GM21360 (cell line): ENCODE measurements at regions not wholly inside any gene's neighbourhood (a gene's known extent, or its start where the extent isn't known, plus 50 kb on each side); places are given as distances from the start of the nearest gene placed in this dataset.

Experiments
- ATAC-seq: cut with Tn5 transposase; IDR thresholded peaks from one replicate; pipeline ENCODE4 v1.9.1; 2021; ENCODE audit warnings: mild to moderate bottlenecking, moderate library complexity; ENCODE audit not compliant: unreplicated experiment

- no peak for ATAC-seq
These were observed 87.3 kb upstream of the PRR23E start for GRCh38 chr3:127105587-127105986.

- ATAC-seq, result no peak
These were observed 86.9 kb upstream of the PRR23E start for GRCh38 chr3:127106053-127106452.

DNA sequence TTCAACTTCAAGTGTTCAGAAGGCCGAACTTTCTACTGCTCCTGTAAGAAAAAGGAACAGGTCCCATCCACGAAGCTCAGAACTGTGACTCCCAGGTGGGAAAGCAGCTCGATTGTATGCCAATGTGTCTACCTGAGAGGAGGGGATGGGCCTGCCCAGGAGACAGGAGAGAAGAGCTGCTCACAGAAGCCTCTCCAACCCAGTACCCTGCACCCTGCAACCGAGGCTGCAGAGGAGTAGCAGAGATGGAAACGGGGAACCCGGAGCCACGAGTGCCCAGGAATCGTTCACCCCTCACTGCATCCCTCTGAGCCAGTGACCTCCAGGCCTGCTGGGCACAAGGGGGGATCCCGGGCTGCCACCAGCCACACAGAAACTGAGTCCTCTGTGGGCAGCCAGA lies 86.5 kb upstream of the PRR23E start:
- no peak for ATAC-seq

- ATAC-seq, result no peak
These were observed 85.9 kb upstream of the PRR23E start for GRCh38 chr3:127107002-127107401.

DNA sequence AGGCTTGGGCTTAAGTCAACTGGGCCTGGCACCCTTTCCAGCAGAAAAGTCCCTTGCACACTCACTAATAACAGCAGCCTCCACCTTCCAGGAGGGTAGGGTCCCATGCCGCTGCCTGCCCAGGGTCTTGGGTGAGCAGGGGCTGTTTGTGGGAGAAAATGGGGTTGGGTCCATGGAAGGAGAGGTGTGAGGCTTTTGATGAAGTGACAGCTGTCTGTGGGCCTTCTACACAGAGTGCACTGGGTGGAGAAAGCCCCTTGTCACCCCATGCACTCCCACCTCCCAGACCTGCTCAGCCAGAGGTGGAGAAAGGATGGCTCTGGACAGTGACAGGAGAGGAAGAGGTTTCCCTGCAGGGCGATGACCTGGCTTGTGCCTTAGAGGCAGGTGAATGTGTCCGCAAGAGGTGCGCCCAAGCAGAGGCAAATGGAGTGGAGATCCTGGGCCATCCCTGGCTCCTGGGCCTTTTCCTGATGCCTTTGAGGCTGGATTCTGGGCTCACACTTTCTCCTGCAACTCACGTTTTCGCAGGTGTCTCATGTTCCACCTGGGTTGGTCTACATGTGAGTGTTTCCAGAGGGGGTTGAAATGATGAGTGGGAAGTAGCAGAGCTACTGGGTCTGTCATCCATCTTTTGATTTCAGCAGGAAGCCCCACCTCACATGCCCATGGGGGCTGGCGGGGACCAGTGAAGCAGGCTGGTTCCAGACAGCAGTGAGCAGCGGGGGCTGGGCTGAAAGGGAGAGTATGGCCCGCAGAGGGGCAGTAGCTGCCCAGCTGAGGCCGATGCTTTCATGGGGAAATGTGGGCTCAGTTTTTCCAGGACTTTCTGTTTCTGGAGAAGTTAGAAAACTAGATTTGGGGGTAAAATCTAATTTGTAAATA lies 85.2 kb upstream of the PRR23E start:
- ATAC-seq, result no peak

DNA sequence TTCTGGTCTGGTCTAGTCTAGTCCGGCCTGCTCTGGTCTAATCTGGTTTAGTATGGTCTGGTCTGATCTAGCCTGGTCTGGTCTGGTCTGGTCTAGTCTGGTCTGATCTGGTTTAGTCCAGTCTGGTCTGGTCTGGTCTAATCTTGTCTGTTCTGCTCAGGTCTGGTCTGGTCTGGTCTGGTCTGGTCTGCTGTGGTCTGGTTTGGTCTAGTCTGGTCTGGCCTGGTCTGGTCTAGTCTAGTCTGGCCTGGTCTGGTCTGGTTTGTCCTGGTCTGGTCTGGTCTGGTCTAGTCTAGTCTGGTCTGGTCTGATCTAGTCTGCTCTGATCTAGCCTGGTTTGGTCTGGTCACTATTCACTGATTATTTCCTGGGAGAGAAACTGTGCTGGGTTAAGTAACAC lies 84.1 kb upstream of the PRR23E start:
- ATAC-seq, result no peak

GRCh38 chr3:127110982-127111693 lies 81.8 kb upstream of the PRR23E start:
- no peak for ATAC-seq

- no peak for ATAC-seq
These were observed 79.9 kb upstream of the PRR23E start for GRCh38 chr3:127112796-127113570.

DNA sequence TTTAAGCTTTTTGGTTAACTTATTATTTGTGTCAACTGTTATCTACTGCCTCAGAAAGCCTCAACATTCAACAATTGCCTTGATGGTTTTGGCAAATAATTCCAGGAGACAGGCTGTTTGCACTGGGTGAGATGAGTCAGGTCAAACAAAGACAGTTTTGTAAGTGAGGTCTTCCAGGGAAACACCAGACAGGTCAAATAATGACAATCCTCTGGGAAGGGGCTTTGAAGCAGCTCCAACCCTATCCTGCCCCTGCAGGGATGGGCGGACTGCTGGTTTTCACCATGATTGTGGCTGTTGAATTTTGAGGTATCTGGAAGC lies 79.4 kb upstream of the PRR23E start:
- no peak for ATAC-seq

- no peak for ATAC-seq
These were observed 78.4 kb upstream of the PRR23E start for GRCh38 chr3:127114337-127115070.

DNA sequence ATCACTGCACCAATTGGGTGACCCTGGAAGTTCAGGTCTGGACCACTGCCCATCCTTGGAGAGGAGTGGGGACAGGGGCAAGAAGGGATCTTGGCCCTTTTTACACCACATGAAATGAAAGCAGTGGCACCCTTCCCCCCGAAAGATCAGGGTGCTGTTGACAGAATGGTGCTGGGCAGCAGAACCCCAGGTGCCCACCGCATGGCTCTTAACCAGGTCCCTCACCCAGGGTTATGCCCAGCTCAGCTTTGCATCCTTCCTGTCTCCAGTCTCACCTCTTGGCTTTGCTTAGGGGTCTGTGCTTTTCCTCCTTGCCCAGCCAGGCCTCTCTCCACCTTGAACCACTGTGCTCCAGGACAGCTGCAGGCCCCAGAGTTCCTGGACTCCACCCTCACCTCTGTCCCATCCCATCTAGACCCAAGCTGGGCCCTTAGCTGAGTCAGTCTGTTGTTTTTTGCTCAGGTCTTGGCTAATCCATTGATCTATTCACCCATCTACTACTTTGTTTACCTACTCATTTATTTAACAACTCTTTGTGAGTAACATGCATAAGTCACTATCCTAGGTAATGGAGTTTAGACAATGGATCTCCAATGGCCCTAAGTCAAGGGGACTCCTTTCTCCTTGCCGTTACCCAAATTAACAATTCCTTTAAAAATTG lies 77.1 kb upstream of the PRR23E start:
- ATAC-seq, result no peak

GRCh38 chr3:127118366-127118765 lies 74.6 kb upstream of the PRR23E start:
- no peak for ATAC-seq

DNA sequence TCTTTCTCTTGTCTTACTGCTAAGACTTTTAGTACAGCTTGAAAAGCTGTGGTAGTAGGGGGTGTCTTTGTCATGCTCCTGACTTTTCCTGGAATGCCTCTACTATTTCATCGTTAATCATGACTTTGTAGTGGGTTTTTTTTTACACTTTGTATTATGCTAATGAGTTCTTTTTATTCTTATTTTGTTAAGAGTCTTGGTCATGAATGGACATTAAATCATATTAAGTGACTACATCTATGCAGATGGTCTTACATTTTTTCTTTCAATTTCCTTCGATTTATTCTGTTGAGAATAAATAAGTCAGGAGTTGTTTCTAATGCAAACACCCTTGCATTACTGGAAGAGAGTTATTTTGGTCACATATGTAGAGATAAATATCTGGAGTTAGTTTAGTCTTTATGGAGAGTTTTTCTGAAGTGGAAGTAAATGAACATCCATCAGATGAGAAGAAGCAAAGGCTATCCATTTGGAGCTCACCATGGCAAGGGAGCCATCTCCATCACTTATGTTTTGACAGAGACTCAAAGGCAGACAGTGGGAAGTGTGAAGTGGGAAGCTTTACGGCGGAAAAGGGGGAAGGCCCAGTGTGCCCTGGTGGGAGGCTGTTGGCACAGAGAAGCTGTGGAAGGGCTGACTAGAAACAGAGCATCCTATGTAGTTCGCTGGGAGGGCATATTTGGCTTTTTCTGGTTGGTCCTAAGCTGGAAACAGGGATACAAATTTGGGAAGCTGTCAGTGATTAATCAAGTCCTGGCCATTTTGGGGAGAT lies 73.1 kb upstream of the PRR23E start:
- ATAC-seq, result no peak

DNA sequence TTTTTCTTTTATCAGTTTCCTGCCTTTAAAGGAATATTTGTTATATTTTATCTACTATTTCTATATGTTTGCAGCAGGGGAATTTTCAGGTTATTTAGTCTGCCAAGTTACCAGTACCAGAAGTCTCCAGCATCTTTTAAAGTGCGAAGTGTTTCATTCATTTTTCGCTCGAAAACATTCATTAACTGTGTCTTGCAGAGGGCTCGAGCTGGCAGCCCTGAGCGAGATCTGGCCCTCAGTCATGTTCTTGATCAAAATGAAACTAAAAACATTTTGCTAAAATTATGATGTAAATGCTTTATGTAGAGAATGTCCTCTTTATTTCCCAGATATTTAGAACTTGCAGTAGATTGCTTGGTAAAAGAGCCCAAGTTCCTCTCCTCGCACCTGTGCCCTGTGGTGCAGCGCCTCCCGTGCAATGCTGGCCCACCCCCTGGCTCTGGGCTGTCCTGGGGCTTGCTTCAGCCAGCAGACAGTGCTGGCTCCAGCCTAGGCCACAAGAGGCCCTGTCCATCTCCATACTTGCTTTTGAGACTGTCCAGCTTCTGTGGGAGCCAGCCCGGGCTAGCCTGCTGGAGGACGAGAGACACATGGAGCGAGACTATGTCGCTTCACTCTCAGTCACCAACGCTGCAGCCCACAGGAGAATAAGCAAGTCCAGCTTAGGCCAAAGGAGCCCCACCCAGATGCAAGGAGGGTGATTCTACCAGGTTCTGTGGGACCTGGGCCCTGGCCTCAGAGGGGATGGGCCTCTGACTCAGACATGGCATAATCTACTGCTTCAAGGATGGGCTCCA lies 71.9 kb upstream of the PRR23E start:
- no peak for ATAC-seq

DNA sequence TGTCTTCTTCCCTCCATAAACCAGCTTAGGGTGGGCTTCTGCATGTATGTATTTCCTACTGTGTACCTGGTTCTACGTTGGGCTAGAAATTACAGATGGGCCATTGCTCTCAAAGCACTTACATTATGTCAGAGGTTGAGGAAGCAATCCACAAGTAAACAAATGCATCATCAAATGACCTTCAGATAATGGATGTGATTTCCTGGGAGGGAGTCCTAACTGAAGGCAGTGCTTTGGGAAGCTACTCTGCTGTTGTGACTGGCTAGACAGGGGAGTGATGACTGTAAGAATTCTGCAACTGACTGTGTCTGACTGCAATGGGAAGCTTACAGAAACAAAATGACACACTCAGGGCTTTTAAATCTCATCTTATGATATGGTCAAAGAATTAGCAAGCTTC lies 71.0 kb upstream of the PRR23E start:
- no peak for ATAC-seq

GRCh38 chr3:127123533-127123932 lies 69.4 kb upstream of the PRR23E start:
- no peak for ATAC-seq

DNA sequence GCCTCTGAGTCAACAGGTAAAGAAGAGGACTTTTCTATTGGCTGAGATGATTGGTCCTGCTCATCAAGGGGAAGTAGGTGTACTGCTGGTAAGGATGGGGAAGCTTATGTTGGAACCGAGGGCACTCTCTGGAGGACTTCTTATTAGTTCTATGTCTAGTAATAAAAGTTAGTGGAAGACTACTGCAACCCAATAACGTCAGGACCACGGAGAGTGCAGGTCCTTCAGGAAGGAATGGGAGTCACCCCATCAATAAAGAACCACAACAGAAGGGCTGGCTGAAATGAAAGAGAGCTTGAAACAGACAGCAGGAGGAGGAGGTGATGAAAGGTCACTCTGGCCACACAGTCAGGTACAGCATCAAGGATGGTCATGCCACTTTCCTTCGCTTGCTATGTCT lies 68.8 kb upstream of the PRR23E start:
- no peak for ATAC-seq

GRCh38 chr3:127131424-127132170 lies 61.3 kb upstream of the PRR23E start:
- no peak for ATAC-seq
